Common myeloid progenitor, CD34-positive (primary cell): ENCODE measurements at regions not wholly inside any gene's neighbourhood (a gene's known extent, or its start where the extent isn't known, plus 50 kb on each side); places are given as distances from the start of the nearest gene placed in this dataset.
"Not testable (repeated sequence)": the region's sequence is repeated elsewhere in the genome, so short reads cannot be mapped to it uniquely, and the experiment has no call there.

Experiments used
- CTCF ChIA-PET: fragments of 350-600 bp; sonication (Branson Sonifier 250); formaldehyde crosslinking; loops from one replicate; lab custom pipeline; 2021; ENCODE audit warnings: antibody characterized with exemption; lab: Charles Lee
- POLR2A ChIA-PET: fragments of 350-600 bp; sonication (Branson Sonifier 250); formaldehyde crosslinking; loops from one replicate; lab custom pipeline; 2021; ENCODE audit warnings: antibody characterized with exemption; lab: Charles Lee
- DNase-seq, 3 donors: peaks; one replicate each; pipeline versions ENCODE4 v3.0.0 to v3.0.0-alpha.2; 2013
- H3K27ac ChIP-seq, 2 experiments: 1 replicate in 1 of 2; 2 replicates in 1 of 2; pipeline ENCODE4 v1.7.0; 2013; ENCODE audit warnings: inconsistent platforms in 2 of 2, low read length in 2 of 2, mild to moderate bottlenecking in 2 of 2, low read depth in 1 of 2, moderate library complexity in 1 of 2; ENCODE audit not compliant: severe bottlenecking in 2 of 2, insufficient read depth in 1 of 2, poor library complexity in 1 of 2
- H3K27me3 ChIP-seq, 5 experiments: replicated peaks in 2 of 5; 1 replicate in 3 of 5; 2 replicates in 2 of 5; pipeline versions ENCODE4 v1.6.1 to v1.7.0; 2013; ENCODE audit warnings: low read length in 4 of 5, mild to moderate bottlenecking in 2 of 5, moderate library complexity in 2 of 5, inconsistent platforms in 1 of 5; ENCODE audit not compliant: insufficient read depth in 5 of 5, control insufficient read depth in 4 of 5
- H3K36me3 ChIP-seq, 4 experiments: 1 replicate in 2 of 4; 2 replicates in 2 of 4; pipeline versions ENCODE4 v1.6.1 to v1.7.0; 2013; ENCODE audit warnings: low read length in 3 of 4, control low read depth in 1 of 4, mild to moderate bottlenecking in 1 of 4; ENCODE audit not compliant: control insufficient read depth in 4 of 4, insufficient read depth in 4 of 4
- H3K4me1 ChIP-seq, 4 experiments: 1 replicate in 3 of 4; 2 replicates in 1 of 4; pipeline versions ENCODE4 v1.6.1 to v1.7.1; 2013; ENCODE audit warnings: low read length in 3 of 4, mild to moderate bottlenecking in 3 of 4, control low read depth in 1 of 4, inconsistent platforms in 1 of 4, moderate library complexity in 1 of 4; ENCODE audit not compliant: control insufficient read depth in 4 of 4, insufficient read depth in 4 of 4; ENCODE audit errors: control extremely low read depth in 1 of 4
- H3K4me3 ChIP-seq, 7 experiments: 1 replicate in 4 of 7; 2 replicates in 3 of 7; pipeline versions ENCODE4 v1.5.1 to v1.7.0; 2013; ENCODE audit warnings: mild to moderate bottlenecking in 7 of 7, low read length in 6 of 7, moderate library complexity in 6 of 7, inconsistent platforms in 2 of 7, low read depth in 2 of 7, control low read depth in 1 of 7; ENCODE audit not compliant: insufficient read depth in 4 of 7, control insufficient read depth in 1 of 7; ENCODE audit errors: extremely low read depth in 1 of 7
- H3K9me3 ChIP-seq, 5 experiments: 1 replicate in 4 of 5; 2 replicates in 1 of 5; pipeline versions ENCODE4 v1.6.1 to v1.7.1; 2013; ENCODE audit warnings: low read length in 4 of 5, mild to moderate bottlenecking in 2 of 5, inconsistent platforms in 1 of 5, low read depth in 1 of 5, moderate library complexity in 1 of 5; ENCODE audit not compliant: control insufficient read depth in 4 of 5, insufficient read depth in 2 of 5; ENCODE audit errors: control extremely low read depth in 1 of 5
- WGBS: methylation state at CpG from one replicate; pipeline ENCODE4 v1.1.5; 2013; ENCODE audit not compliant: insufficient coverage; 5-methylcytosine and 5-hydroxymethylcytosine counted together

GRCh38 chrX:143304025-143304424 is 213.2 kb downstream of the SPANXN3 start:
- CTCF ChIA-PET: no interaction called here
- no peak for DNase-seq

GRCh38 chrX:143298663-143299241 is 218.5 kb downstream of the SPANXN3 start:
- H3K36me3 ChIP-seq: no peaks in the 10 kb centered on the region
- POLR2A ChIA-PET: no interaction called here
- H3K27me3 ChIP-seq: no peaks in the 10 kb centered on the region
- H3K9me3 ChIP-seq: no peaks in the 10 kb centered on the region
- 60% methylated on average over 3 of the region's 3 CpGs for WGBS
- no peak overlapping the region for H3K4me3 ChIP-seq
- CTCF ChIA-PET: no interaction called here
- H3K4me1 ChIP-seq: no peaks in the 10 kb centered on the region
- H3K27ac ChIP-seq: no peak overlapping the region
- no peak for DNase-seq

More at GRCh38 chrX:143304025-143304424, 213.2 kb downstream of the SPANXN3 start:
- 80% methylated on average over 1 of the region's 2 CpGs for WGBS
- Histone ChIP-seq H3K27ac (no peak overlapping the region), H3K27me3 (no peaks in the 10 kb centered on the region), H3K36me3 (no peaks in the 10 kb centered on the region), H3K9me3 (no peaks in the 10 kb centered on the region), H3K4me3 (no peak overlapping the region), H3K4me1 (no peaks in the 10 kb centered on the region)
- POLR2A ChIA-PET: no interaction called here

- DNase-seq: no peak
- ChIA-PET CTCF (no interaction called here), POLR2A (no interaction called here)
- Histone ChIP-seq H3K36me3 (no peaks in the 10 kb centered on the region), H3K27me3 (no peaks in the 10 kb centered on the region), H3K4me3 (no peak overlapping the region), H3K4me1 (no peaks in the 10 kb centered on the region), H3K9me3 (no peaks in the 10 kb centered on the region), H3K27ac (no peak overlapping the region)
- 100% methylated on average over 1 of the region's 1 CpG for WGBS
These were observed 220.8 kb downstream of the SPANXN3 start for GRCh38 chrX:143296521-143296920.

GRCh38 chrX:143287236-143287635 is 230.0 kb downstream of the SPANXN3 start:
- no peak for DNase-seq
- no peaks in the 10 kb centered on the region for H3K27me3 ChIP-seq
- CTCF ChIA-PET: no interaction called here

GRCh38 chrX:143270317-143270716 is 244.6 kb downstream of the SPANXN4 start:
- 80% methylated on average over 6 of the region's 6 CpGs for WGBS
- no peak for DNase-seq
- H3K27ac ChIP-seq: no peak overlapping the region
- H3K4me3 ChIP-seq: no peak overlapping the region
- H3K4me1 ChIP-seq: no peaks in the 10 kb centered on the region
- no peaks in the 10 kb centered on the region for H3K27me3 ChIP-seq
- H3K9me3 ChIP-seq: peaks cover 0 to 2% (median 0%) of the 10 kb centered on the region in 5 experiments
- no peaks in the 10 kb centered on the region for H3K36me3 ChIP-seq
- ChIA-PET CTCF (no interaction called here), POLR2A (no interaction called here)

More at GRCh38 chrX:143287236-143287635, 230.0 kb downstream of the SPANXN3 start:
- Histone ChIP-seq H3K27ac (no peak overlapping the region), H3K4me3 (no peak overlapping the region), H3K36me3 (no peaks in the 10 kb centered on the region), H3K4me1 (no peaks in the 10 kb centered on the region), H3K9me3 (no peaks in the 10 kb centered on the region)
- POLR2A ChIA-PET: no interaction called here
- 50% methylated on average over 2 of the region's 2 CpGs for WGBS

GRCh38 chrX:143244593-143244992 is 218.9 kb downstream of the SPANXN4 start:
- H3K27ac ChIP-seq, H3K27me3 ChIP-seq, CTCF ChIA-PET, H3K9me3 ChIP-seq, H3K36me3 ChIP-seq, DNase-seq, POLR2A ChIA-PET, H3K4me1 ChIP-seq, H3K4me3 ChIP-seq: not testable (repeated sequence)
- no CpG with 5 or more reads among the region's 2 CpGs for WGBS

GRCh38 chrX:143240658-143241057 is 214.9 kb downstream of the SPANXN4 start:
- H3K27me3 ChIP-seq: no peaks in the 10 kb centered on the region
- H3K4me1 ChIP-seq: no peaks in the 10 kb centered on the region
- no CpG with 5 or more reads among the region's 1 CpG for WGBS
- no peaks in the 10 kb centered on the region for H3K9me3 ChIP-seq
- ChIA-PET POLR2A (no interaction called here), CTCF (no interaction called here)
- H3K4me3 ChIP-seq: no peak overlapping the region
- DNase-seq: no peak
- no peak overlapping the region for H3K27ac ChIP-seq
- H3K36me3 ChIP-seq: no peaks in the 10 kb centered on the region
